HG03342 (cell line): ENCODE measurements at regions not wholly inside any gene's neighbourhood (a gene's known extent, or its start where the extent isn't known, plus 50 kb on each side); places are given as distances from the start of the nearest gene placed in this dataset.
"Not testable (repeated sequence)": the region's sequence is repeated elsewhere in the genome, so short reads cannot be mapped to it uniquely, and the experiment has no call there.

Experiments used
- ATAC-seq: cut with Tn5 transposase; IDR thresholded peaks from one replicate; pipeline ENCODE4 v1.9.1; 2021; ENCODE audit warnings: mild to moderate bottlenecking, moderate library complexity; ENCODE audit not compliant: unreplicated experiment

- ATAC-seq, result no peak
Observed at GRCh38 chrX:9258421-9259104, 206.3 kb upstream of the TBL1X start.

DNA sequence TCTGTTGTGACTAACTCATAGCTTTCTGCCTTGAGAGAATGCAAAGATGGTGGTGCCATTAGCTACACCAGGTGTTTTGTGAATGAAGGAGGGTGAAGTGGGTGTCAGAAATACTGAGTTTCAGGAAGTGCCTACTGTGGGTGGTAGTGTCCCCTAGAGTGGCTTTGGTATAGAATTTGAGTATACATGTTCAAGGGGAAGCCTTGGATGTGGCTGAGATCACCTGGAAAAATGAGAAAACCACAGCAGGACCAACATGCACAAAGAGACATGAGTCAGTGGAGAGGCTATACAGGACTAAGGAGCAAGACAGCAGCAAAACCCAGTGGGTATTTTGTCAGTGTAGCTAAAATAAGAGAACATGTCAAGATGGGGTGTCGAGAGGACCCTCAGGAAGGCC, 204.3 kb upstream of the TBL1X start:
- ATAC-seq, result no peak

- ATAC-seq, result no peak
Observed at GRCh38 chrX:9267415-9267814, 197.4 kb upstream of the TBL1X start.

- no peak for ATAC-seq
Observed at GRCh38 chrX:9269134-9269533, 195.7 kb upstream of the TBL1X start.

DNA sequence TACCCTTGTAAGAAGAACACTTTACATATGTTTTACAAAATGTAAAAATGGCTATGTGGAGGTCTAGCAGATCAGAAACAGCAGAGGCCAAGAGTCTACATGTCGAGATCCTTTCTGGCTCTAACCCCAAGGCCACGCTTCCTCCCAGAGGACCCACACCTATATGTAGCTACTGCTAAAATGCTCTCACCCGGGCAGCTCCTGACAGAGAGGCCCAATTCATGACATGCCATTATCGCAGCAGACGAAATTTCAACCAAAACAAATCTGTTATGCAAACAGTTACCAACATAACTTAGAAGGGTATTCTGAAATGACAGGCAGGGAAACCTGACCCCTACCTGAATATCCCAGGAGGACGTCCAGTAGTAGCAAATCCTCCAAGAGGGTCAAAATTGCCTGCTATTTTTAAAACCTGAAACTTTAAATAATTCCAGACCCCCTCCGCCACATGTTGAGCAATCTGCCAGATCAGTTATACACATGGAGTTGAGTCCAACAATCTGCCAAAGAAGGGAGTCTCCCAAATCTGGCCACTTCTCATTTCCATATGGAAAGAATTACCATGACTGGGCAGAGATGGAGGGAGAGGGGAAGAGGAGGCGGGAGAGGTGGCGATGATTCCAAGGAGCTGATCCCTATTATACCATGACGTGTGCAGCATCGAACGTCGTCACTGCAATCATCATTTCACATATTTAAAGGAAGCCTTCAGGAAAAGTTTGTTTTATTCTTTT, 192.9 kb upstream of the TBL1X start:
- no peak for ATAC-seq

- no peak for ATAC-seq
Observed at GRCh38 chrX:9273744-9274143, 191.1 kb upstream of the TBL1X start.

GRCh38 chrX:9278475-9279233, 186.2 kb upstream of the TBL1X start:
- no peak for ATAC-seq

- ATAC-seq, result no peak
Observed at GRCh38 chrX:9279234-9279544, 185.7 kb upstream of the TBL1X start.

GRCh38 chrX:9280831-9281230, 184.0 kb upstream of the TBL1X start:
- ATAC-seq, result no peak

DNA sequence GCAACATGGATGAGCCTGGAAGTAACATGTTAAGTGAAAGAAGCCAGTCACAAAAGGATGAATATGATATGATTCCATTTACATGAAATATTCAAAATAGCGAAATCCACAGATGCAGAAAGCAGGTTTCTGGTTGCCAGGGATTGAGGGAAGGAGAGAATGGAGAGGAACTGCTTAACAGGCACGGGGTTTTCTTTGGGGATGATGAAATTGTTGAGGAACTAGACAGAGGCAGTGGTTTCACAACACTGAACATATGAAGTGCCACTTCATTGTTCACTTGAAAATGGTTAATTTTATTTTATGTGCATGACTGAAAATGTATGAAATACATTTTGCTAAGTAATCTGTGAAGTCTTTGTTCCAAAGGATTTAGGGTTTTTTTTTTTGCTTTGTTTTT, 182.5 kb upstream of the TBL1X start:
- ATAC-seq, result no peak

GRCh38 chrX:9285342-9285771, 179.5 kb upstream of the TBL1X start:
- peak; percentile 47 for ATAC-seq

DNA sequence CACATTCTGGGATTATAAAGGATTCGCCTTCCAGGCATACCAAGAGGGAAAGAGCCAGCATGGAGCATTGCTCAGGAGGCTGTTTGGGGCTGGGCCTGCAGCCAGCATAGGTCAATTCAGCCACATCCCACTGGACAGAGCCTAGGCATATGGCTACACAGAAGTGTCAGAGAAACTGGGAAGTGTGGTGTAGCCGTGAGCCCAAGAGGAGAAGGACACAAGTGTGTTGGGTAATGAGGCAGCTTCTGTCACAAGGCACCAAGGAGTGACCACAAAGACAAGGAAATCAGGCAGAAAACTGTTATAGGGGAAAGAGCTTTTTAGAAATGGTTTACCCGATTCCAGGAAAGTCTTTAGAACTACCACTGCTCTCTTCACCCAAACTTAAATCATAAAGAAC, 178.6 kb upstream of the TBL1X start:
- no peak for ATAC-seq

GRCh38 chrX:9291629-9292028, 173.2 kb upstream of the TBL1X start:
- no peak for ATAC-seq

DNA sequence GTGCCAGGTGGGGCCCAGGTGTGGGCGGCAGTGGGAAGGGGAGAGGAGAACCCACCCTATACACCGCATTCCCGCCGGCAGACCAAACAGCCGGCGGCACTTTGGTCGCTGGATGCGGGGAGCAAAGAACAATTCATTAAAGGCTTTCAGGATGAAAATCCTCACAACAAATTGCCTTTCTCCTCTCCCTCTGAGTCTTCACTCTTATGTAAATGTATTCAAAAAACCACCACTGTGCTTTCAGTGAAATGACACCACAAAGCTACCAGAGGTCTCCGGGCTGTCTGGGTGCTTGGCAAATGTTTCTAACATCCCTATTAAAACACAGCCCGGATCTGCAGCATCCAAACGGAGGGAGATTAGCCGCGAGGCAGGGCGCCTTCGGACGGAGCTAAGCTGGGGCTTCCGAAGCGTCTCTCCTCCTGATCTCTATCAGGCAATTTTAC, 171.8 kb upstream of the TBL1X start:
- ATAC-seq, result no peak

DNA sequence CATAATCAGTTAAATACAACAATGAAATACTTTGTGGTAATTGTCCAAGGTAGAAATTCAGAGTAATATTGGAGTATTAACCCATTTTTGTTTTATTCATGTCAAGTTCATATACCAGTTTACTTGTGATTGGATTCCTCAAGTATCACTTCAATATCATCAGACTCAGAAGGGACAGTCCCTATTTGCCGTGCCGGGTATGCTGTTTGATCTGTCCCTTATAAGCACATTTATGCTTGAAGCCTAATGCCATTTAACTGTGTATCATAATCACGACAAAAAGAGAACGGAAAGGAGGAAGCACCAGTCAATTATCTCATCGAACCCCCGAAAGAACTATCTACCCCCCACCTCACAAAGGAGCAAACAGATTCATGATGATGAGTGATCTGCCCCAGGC, 171.0 kb upstream of the TBL1X start:
- ATAC-seq, result no peak

- no peak for ATAC-seq
Observed at GRCh38 chrX:9295551-9295950, 169.3 kb upstream of the TBL1X start.

GRCh38 chrX:9298221-9298620, 166.6 kb upstream of the TBL1X start:
- no peak for ATAC-seq

DNA sequence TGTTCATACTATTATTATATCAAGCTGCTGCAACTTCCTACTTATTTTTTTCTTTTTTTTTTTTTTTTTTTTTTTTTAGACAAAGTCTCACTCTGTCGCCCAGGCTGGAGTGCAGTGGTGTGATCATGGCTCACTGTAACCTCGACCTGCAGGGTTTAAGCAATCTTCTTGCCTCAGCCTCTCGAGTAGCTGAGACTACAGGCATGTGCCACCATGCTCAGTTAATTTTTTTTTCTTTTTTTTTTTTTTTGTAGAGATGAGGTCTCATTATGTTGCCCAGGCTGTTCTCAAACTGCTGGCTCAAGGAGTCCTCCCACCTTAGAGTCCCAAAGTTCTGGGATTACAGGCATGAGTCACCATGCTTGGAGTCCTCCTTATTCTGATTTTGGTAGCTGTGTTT, 165.2 kb upstream of the TBL1X start:
- ATAC-seq, result not testable (repeated sequence)

DNA sequence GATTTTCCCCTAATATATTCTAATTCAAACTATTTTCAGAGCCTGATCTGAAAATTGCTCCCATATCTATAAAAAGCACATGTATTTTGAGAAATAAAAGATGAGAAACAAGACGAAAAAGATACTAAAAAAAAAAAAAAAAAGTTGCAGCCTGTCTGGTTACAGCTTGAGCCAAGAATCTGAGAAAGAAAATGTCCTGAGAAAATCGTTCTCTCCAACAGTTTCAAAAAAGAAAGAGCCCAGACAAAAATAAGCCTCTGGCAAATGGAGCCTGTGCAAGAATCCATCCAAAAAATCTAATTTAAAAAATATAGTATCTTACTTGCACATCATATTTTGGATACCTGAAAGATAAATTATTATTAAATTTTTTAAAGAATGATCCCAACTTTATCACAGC, 163.0 kb upstream of the TBL1X start:
- no peak for ATAC-seq

DNA sequence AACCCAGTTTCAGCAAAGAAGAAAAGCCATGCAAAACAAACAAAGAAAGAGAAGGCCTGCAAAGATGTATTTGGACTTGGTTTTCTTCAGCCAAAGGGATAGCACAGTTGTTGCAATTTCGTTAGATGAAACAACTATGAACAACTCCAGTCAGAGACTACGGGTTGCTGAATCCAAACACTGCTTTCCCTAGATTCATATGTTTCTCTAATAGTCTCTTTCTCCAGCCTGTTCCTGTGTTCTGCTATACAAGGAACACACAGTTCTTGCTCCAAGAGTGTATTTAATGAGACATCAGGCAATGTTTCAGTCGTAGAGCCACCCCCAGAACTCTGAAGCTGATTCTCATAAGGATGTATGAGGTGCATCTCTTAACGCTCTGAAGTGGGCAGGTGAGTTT, 162.5 kb upstream of the TBL1X start:
- no peak for ATAC-seq

GRCh38 chrX:9308426-9308825, 156.4 kb upstream of the TBL1X start:
- ATAC-seq, result no peak

GRCh38 chrX:9310616-9311015, 154.2 kb upstream of the TBL1X start:
- ATAC-seq, result no peak
